ENCODE measurements at regions not wholly inside any gene's neighbourhood (a gene's known extent, or its start where the extent isn't known, plus 50 kb on each side); places are given as distances from the start of the nearest gene placed in this dataset.
"Not testable (repeated sequence)": the region's sequence is repeated elsewhere in the genome, so short reads cannot be mapped to it uniquely, and the experiment has no call there.

GRCh38 chr10:61570204-61570603 is 92.5 kb upstream of the CABCOCO1 start:
- TF ChIP-seq POLR2AphosphoS5 (IDR thresholded peaks at IDR 0.05; ENCODE audit: low read depth); REST (IDR thresholded peaks at IDR 0.05; ENCODE audit: insufficient replicate concordance, low read depth); CTCF (IDR thresholded peaks at IDR 0.05; ENCODE audit: insufficient read depth, low read length); GABPA (IDR thresholded peaks at IDR 0.05; ENCODE audit: low read depth); SPI1 (IDR thresholded peaks at IDR 0.05; ENCODE audit: borderline replicate concordance, low read depth): not testable (repeated sequence)
